PC-9 (cell line): ENCODE measurements at regions not wholly inside any gene's neighbourhood (a gene's known extent, or its start where the extent isn't known, plus 50 kb on each side); places are given as distances from the start of the nearest gene placed in this dataset.

Experiments
- EZH2 ChIP-seq: fragments of 200-600 bp; sonication (generic); IDR thresholded peaks from 2 replicates; pipeline ENCODE4 v1.8.0; 2017; ENCODE audit warnings: antibody characterized with exemption, low read depth
- TF ChIP-seq, protein P1 (sequence below): fragments of 200-600 bp; sonication (generic); conservative IDR thresholded peaks from 2 replicates; pipeline ENCODE4 v1.6.1; 2017; ENCODE audit warnings: mixed run types, antibody characterized with exemption, mild to moderate bottlenecking, moderate library complexity

DNA sequence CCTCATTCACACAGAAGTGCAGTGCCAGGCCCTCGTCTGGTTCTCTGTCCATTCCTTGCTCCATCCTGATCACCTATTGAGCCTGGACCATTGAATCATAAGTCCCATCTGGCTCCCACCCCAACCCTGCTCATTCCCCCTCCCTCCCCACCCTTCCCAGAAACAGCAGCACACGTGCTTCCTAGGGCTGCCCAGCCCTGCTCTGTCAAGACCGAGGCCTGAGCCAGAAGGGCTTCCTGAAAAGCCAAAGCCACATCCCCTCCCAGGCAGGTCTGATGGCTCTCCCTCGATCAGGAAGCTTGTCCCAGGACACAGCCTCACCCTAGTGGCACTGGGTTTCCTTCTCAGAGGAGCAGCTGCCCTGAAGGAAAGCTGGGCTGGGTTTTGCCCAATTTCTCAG, 79.8 kb upstream of the FZD7 start:
- TF ChIP-seq, protein P1, sequence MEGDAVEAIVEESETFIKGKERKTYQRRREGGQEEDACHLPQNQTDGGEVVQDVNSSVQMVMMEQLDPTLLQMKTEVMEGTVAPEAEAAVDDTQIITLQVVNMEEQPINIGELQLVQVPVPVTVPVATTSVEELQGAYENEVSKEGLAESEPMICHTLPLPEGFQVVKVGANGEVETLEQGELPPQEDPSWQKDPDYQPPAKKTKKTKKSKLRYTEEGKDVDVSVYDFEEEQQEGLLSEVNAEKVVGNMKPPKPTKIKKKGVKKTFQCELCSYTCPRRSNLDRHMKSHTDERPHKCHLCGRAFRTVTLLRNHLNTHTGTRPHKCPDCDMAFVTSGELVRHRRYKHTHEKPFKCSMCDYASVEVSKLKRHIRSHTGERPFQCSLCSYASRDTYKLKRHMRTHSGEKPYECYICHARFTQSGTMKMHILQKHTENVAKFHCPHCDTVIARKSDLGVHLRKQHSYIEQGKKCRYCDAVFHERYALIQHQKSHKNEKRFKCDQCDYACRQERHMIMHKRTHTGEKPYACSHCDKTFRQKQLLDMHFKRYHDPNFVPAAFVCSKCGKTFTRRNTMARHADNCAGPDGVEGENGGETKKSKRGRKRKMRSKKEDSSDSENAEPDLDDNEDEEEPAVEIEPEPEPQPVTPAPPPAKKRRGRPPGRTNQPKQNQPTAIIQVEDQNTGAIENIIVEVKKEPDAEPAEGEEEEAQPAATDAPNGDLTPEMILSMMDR: no peak
- no peak for TF ChIP-seq EZH2
